GM23338 (cell line): ENCODE measurements at regions not wholly inside any gene's neighbourhood (a gene's known extent, or its start where the extent isn't known, plus 50 kb on each side); places are given as distances from the start of the nearest gene placed in this dataset.

Experiments used
- ATAC-seq: fragments of 200-7000 bp; cut with Tn5 transposase; 3 replicates; pipeline ENCODE4 v1.9.1; 2020
- DNase-seq: peaks from one replicate; pipeline ENCODE4 v3.0.0-alpha.2; 2015; ENCODE audit warnings: low spot score
- H2AFZ ChIP-seq: fragments of 200-600 bp; sonication (generic); 2 replicates; pipeline ENCODE4 v1.8.0; 2016; ENCODE audit warnings: antibody characterized with exemption, mild to moderate bottlenecking, moderate library complexity
- H3F3A ChIP-seq: fragments of 200-600 bp; sonication (generic); replicated peaks from 2 replicates; pipeline ENCODE4 v1.8.0; 2017; ENCODE audit warnings: antibody characterized with exemption, mixed run types, low read depth
- H3K27ac ChIP-seq: fragments of 200-600 bp; sonication (generic); 2 replicates; pipeline ENCODE4 v1.6.1; 2016; ENCODE audit warnings: low read depth
- H3K27me3 ChIP-seq: fragments of 200-600 bp; sonication (generic); 2 replicates; pipeline ENCODE4 v1.8.0; 2016; ENCODE audit warnings: mild to moderate bottlenecking, mixed run types, moderate library complexity; ENCODE audit not compliant: insufficient read depth
- H3K36me3 ChIP-seq: fragments of 200-600 bp; sonication (generic); 2 replicates; pipeline ENCODE4 v1.8.0; 2016; ENCODE audit warnings: mild to moderate bottlenecking; ENCODE audit not compliant: insufficient read depth
- H3K4me1 ChIP-seq: fragments of 200-600 bp; sonication (generic); 2 replicates; pipeline ENCODE4 v1.8.0; 2016; ENCODE audit warnings: mild to moderate bottlenecking, moderate library complexity; ENCODE audit not compliant: insufficient read depth
- H3K4me2 ChIP-seq: fragments of 200-600 bp; sonication (generic); 2 replicates; pipeline ENCODE4 v1.7.1; 2017; ENCODE audit warnings: mixed run types
- H3K4me3 ChIP-seq: fragments of 200-600 bp; sonication (generic); 2 replicates; pipeline ENCODE4 v1.6.1; 2016; ENCODE audit warnings: mixed run types
- H3K79me2 ChIP-seq: fragments of 200-600 bp; sonication (generic); replicated peaks from 2 replicates; pipeline ENCODE4 v1.8.0; 2017; ENCODE audit warnings: mild to moderate bottlenecking; ENCODE audit not compliant: insufficient read depth
- H3K9me2 ChIP-seq: fragments of 200-600 bp; sonication (generic); 2 replicates; pipeline ENCODE4 v1.8.0; 2017; ENCODE audit not compliant: insufficient read depth
- H4K20me1 ChIP-seq: fragments of 200-600 bp; sonication (generic); replicated peaks from 2 replicates; pipeline ENCODE4 v1.8.0; 2017; ENCODE audit warnings: mild to moderate bottlenecking; ENCODE audit not compliant: insufficient read depth
- H3K27ac Mint-ChIP-seq: 2 replicates; pipeline ENCODE4 v1.8.0; 2020; ENCODE audit warnings: inconsistent platforms, mild to moderate bottlenecking, moderate library complexity, mixed read lengths
- H3K27me3 Mint-ChIP-seq: 3 replicates; pipeline ENCODE4 v1.8.0; 2022; ENCODE audit warnings: low read depth, mild to moderate bottlenecking, moderate library complexity, mixed read lengths, inconsistent platforms; ENCODE audit not compliant: insufficient read depth, poor library complexity
- H3K36me3 Mint-ChIP-seq: 3 replicates; pipeline ENCODE4 v1.8.0; 2021; ENCODE audit warnings: low read depth, mild to moderate bottlenecking, inconsistent platforms, moderate library complexity, mixed read lengths
- H3K4me1 Mint-ChIP-seq: 3 replicates; pipeline ENCODE4 v1.8.0; 2020; ENCODE audit warnings: mild to moderate bottlenecking, inconsistent platforms, mixed read lengths
- H3K4me3 Mint-ChIP-seq: 3 replicates; pipeline ENCODE4 v1.8.0; 2021; ENCODE audit warnings: moderate library complexity, mild to moderate bottlenecking, inconsistent platforms, mixed read lengths
- H3K9me3 Mint-ChIP-seq: 3 replicates; pipeline ENCODE4 v1.8.0; 2020; ENCODE audit warnings: moderate library complexity, mild to moderate bottlenecking, inconsistent platforms, mixed read lengths
- CREB1 ChIP-seq: fragments of 250-450 bp; sonication (Bioruptor Pico); IDR thresholded peaks from 2 replicates; pipeline ENCODE4 v1.5.0; 2020; ENCODE audit warnings: low read depth, mild to moderate bottlenecking, moderate library complexity
- ETS1 ChIP-seq: IDR thresholded peaks from 2 replicates; pipeline ENCODE4 v1.6.1; 2016; ENCODE audit warnings: antibody characterized with exemption
- EZH2 ChIP-seq: fragments of 200-600 bp; sonication (generic); IDR thresholded peaks from one replicate; pipeline ENCODE4 v1.8.0; 2017; ENCODE audit warnings: antibody characterized with exemption, mild to moderate bottlenecking, low read depth; ENCODE audit not compliant: unreplicated experiment
- JUNB ChIP-seq: IDR thresholded peaks from one replicate; pipeline ENCODE4 v1.6.1; 2016; ENCODE audit warnings: antibody characterized with exemption; ENCODE audit not compliant: unreplicated experiment
- POLR2AphosphoS5 ChIP-seq: IDR thresholded peaks from 2 replicates; pipeline ENCODE4 v1.6.1; 2016; ENCODE audit warnings: antibody characterized with exemption, low read depth
- REST ChIP-seq: IDR thresholded peaks from one replicate; pipeline ENCODE4 v1.6.1; 2018; ENCODE audit warnings: antibody characterized with exemption; ENCODE audit not compliant: unreplicated experiment
- STAT1 ChIP-seq: IDR thresholded peaks from one replicate; pipeline ENCODE4 v1.6.1; 2016; ENCODE audit warnings: antibody characterized with exemption; ENCODE audit not compliant: unreplicated experiment
- ZNF331 ChIP-seq: fragments of 250-450 bp; sonication (Bioruptor Pico); IDR thresholded peaks from 2 replicates; pipeline ENCODE4 v1.5.0; 2020; ENCODE audit warnings: low read depth, mild to moderate bottlenecking, moderate library complexity
- TF ChIP-seq, protein P1 (sequence below), 2 experiments: fragments of 200-600 bp in 1 of 2; sonication (generic) in 1 of 2; conservative IDR thresholded peaks; 2 replicates each; pipeline versions ENCODE4 v1.5.1 to v1.6.1; 2016 to 2017; ENCODE audit warnings: antibody characterized with exemption in 2 of 2, low read depth in 2 of 2, mild to moderate bottlenecking in 2 of 2, moderate library complexity in 1 of 2

DNA sequence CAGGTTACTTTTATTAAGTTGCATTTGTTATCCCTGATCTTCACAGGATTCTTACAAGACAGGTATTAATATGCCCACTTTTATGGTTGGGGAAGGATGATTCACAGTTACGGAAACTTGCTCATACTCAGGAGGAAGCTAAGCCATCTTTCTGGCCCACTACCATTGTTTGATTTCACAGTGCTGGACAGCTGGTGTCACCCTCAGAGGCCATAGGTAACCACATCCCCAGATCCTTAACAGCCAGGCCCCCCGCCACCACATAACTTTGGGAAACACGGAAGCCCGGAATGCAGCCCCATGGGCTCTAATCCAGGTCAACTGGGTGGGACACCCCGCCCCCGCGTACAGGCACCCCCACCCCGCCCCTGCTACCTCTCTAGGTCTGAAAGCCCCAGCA lies 119.7 kb downstream of the IRS2 start (continued):
- TF ChIP-seq, protein P1, sequence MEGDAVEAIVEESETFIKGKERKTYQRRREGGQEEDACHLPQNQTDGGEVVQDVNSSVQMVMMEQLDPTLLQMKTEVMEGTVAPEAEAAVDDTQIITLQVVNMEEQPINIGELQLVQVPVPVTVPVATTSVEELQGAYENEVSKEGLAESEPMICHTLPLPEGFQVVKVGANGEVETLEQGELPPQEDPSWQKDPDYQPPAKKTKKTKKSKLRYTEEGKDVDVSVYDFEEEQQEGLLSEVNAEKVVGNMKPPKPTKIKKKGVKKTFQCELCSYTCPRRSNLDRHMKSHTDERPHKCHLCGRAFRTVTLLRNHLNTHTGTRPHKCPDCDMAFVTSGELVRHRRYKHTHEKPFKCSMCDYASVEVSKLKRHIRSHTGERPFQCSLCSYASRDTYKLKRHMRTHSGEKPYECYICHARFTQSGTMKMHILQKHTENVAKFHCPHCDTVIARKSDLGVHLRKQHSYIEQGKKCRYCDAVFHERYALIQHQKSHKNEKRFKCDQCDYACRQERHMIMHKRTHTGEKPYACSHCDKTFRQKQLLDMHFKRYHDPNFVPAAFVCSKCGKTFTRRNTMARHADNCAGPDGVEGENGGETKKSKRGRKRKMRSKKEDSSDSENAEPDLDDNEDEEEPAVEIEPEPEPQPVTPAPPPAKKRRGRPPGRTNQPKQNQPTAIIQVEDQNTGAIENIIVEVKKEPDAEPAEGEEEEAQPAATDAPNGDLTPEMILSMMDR (conservative IDR thresholded peaks at IDR 0.05; ENCODE audit: low read depth in 2 of 2): no peak
- TF ChIP-seq JUNB: no peak
- TF ChIP-seq CREB1: no peak
- no peak for TF ChIP-seq REST
- no peak for TF ChIP-seq POLR2AphosphoS5
- TF ChIP-seq EZH2: no peak

GRCh38 chr13:109665781-109666249 lies 120.6 kb downstream of the IRS2 start:
- no peaks in the 10 kb centered on the region for H3K9me3 Mint-ChIP-seq
- H3K4me1 ChIP-seq: no peaks in the 10 kb centered on the region
- no peak for ATAC-seq
- TF ChIP-seq JUNB (no peak), REST (no peak), ZNF331 (no peak), POLR2AphosphoS5 (no peak), CREB1 (no peak), EZH2 (no peak), STAT1 (no peak), ETS1 (no peak)
- TF ChIP-seq, protein P1 (conservative IDR thresholded peaks at IDR 0.05; ENCODE audit: low read depth in 2 of 2): no peak

More at GRCh38 chr13:109665781-109666249, 120.6 kb downstream of the IRS2 start:
- DNase-seq: no peak
- H3K4me3 ChIP-seq: no peak overlapping the region
- H3K4me3 Mint-ChIP-seq: no peak overlapping the region
- H4K20me1 ChIP-seq: no peaks in the 10 kb centered on the region
- no peak overlapping the region for H2AFZ ChIP-seq
- peaks cover 11% of the 10 kb centered on the region; the same call in 2 of the 3 replicates for H3K4me1 Mint-ChIP-seq
- peaks cover 6% of the 10 kb centered on the region for H3K27me3 Mint-ChIP-seq
- no peaks in the 10 kb centered on the region for H3K36me3 Mint-ChIP-seq
- H3K79me2 ChIP-seq: no peaks in the 10 kb centered on the region
- no peak overlapping the region; the same call in 1 of the 2 replicates for H3K27ac Mint-ChIP-seq
- no peaks in the 10 kb centered on the region for H3F3A ChIP-seq
- H3K4me2 ChIP-seq: no peak overlapping the region
- no peak overlapping the region for H3K27ac ChIP-seq
- no peaks in the 10 kb centered on the region for H3K27me3 ChIP-seq
- H3K9me2 ChIP-seq: no peaks in the 10 kb centered on the region
- H3K36me3 ChIP-seq: no peaks in the 10 kb centered on the region
